Gastrocnemius medialis (tissue), 4 donors: ENCODE measurements at regions not wholly inside any gene's neighbourhood (a gene's known extent, or its start where the extent isn't known, plus 50 kb on each side); places are given as distances from the start of the nearest gene placed in this dataset.

Experiments
- ATAC-seq, 2 donors: fragments of 150-250 bp; one replicate each; pipeline ENCODE4 v1.9.1; 2016
- DNase-seq, 2 donors: peaks; one replicate each; pipeline ENCODE4 v3.0.0-alpha.2; 2019
- H3K27ac ChIP-seq, 4 donors: fragments of 200-600 bp; sonication (generic); 1 replicate in 1 of 4; 2 replicates in 3 of 4; pipeline ENCODE4 v1.5.1; 2016 to 2018; ENCODE audit warnings: mild to moderate bottlenecking in 2 of 4, moderate library complexity in 1 of 4
- H3K27me3 ChIP-seq, 3 donors: fragments of 200-600 bp; sonication (generic) in 2 of 3; 1 replicate in 1 of 3; 2 replicates in 2 of 3; pipeline versions ENCODE4 v1.5.1 to v1.6.0; 2016 to 2019; ENCODE audit warnings: mild to moderate bottlenecking in 1 of 3, moderate library complexity in 1 of 3
- H3K36me3 ChIP-seq, 2 donors: fragments of 200-600 bp; sonication (generic) in 1 of 2; one replicate each; pipeline ENCODE4 v1.5.1; 2017 to 2018
- H3K4me1 ChIP-seq, 2 donors: fragments of 200-600 bp; sonication (generic) in 1 of 2; one replicate each; pipeline ENCODE4 v1.5.1; 2016 to 2017; ENCODE audit warnings: mild to moderate bottlenecking in 2 of 2
- H3K4me3 ChIP-seq, 4 donors: fragments of 200-600 bp; sonication (generic) in 3 of 4; 1 replicate in 1 of 4; 2 replicates in 3 of 4; pipeline ENCODE4 v1.5.1; 2016 to 2019; ENCODE audit warnings: mild to moderate bottlenecking in 2 of 4
- H3K9me3 ChIP-seq, 3 donors: fragments of 200-600 bp; sonication (generic) in 2 of 3; 1 replicate in 1 of 3; 2 replicates in 2 of 3; pipeline ENCODE4 v1.5.1; 2016 to 2019
- POLR2A ChIP-seq, 2 donors: fragments of 450-650 bp; IDR thresholded peaks; one replicate each; pipeline ENCODE4 v1.6.1; 2017; ENCODE audit warnings: antibody characterized with exemption in 2 of 2, mild to moderate bottlenecking in 2 of 2, moderate library complexity in 2 of 2
- in situ Hi-C, 4 donors: fragments of 200-750 bp; cut with MboI; loops; one replicate each; pipeline versions ENCODE4 v1.15.0 to v1.8.0; 2017; ENCODE audit warnings: low sequenced_read_pairs in 4 of 4
- intact Hi-C: fragments of 100-400 bp; cut with DNase I; formaldehyde crosslinking; loops from one replicate; pipeline ENCODE4 v1.15.1; 2023; ENCODE audit warnings: low total_unique reads
- TF ChIP-seq, protein P1 (sequence below), 5 experiments: fragments of 450-650 bp in 3 of 5; fragments of 200-600 bp in 2 of 5; sonication (generic) in 2 of 5; IDR thresholded peaks in 4 of 5; conservative IDR thresholded peaks in 1 of 5; 1 replicate in 4 of 5; 2 replicates in 1 of 5; pipeline ENCODE4 v1.5.1; 2016 to 2019; ENCODE audit warnings: antibody characterized with exemption in 5 of 5, mild to moderate bottlenecking in 3 of 5, moderate library complexity in 3 of 5

GRCh38 chr13:68030152-68030809, 800.1 kb upstream of the PCDH9 start:
- Histone ChIP-seq H3K4me1 (no peaks in the 10 kb centered on the region), H3K27ac (no peak overlapping the region), H3K27me3 (no peaks in the 10 kb centered on the region), H3K36me3 (no peaks in the 10 kb centered on the region), H3K9me3 (no peaks in the 10 kb centered on the region), H3K4me3 (no peak overlapping the region)
- intact Hi-C loops (no loop called here), in situ Hi-C loops (no loop called here)
- DNase-seq: no peak
- TF ChIP-seq, protein P1, sequence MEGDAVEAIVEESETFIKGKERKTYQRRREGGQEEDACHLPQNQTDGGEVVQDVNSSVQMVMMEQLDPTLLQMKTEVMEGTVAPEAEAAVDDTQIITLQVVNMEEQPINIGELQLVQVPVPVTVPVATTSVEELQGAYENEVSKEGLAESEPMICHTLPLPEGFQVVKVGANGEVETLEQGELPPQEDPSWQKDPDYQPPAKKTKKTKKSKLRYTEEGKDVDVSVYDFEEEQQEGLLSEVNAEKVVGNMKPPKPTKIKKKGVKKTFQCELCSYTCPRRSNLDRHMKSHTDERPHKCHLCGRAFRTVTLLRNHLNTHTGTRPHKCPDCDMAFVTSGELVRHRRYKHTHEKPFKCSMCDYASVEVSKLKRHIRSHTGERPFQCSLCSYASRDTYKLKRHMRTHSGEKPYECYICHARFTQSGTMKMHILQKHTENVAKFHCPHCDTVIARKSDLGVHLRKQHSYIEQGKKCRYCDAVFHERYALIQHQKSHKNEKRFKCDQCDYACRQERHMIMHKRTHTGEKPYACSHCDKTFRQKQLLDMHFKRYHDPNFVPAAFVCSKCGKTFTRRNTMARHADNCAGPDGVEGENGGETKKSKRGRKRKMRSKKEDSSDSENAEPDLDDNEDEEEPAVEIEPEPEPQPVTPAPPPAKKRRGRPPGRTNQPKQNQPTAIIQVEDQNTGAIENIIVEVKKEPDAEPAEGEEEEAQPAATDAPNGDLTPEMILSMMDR (IDR thresholded peaks at IDR 0.05 in 4 of 5, conservative IDR thresholded peaks at IDR 0.05 in 1 of 5): no peak
- TF ChIP-seq POLR2A (IDR thresholded peaks at IDR 0.05): no peak
- ATAC-seq: no peak

DNA sequence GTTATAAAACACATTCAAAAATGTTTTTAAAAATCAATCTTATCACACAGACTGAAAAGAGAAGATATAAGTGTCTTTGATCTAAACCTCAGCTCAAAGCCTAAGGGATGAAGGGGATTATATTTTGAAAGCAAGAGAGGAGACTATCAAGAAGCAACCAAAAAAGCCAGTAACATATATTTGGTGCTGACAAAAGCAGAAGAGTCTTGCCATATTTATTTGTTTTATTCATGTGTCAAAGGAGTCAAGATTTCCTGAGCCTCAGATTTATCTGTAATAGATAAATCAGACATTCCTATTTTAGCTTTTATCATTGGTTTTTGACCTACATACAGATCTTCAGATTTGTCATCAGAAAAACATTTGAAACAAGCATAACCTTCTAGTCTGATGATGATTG, 798.6 kb upstream of the PCDH9 start:
- H3K4me1 ChIP-seq: no peaks in the 10 kb centered on the region
- no peak overlapping the region for H3K4me3 ChIP-seq
- H3K36me3 ChIP-seq: no peaks in the 10 kb centered on the region
- H3K27ac ChIP-seq: no peak overlapping the region
- no peaks in the 10 kb centered on the region for H3K9me3 ChIP-seq
- in situ Hi-C loops (no loop called here), intact Hi-C loops (no loop called here)
- no peak for TF ChIP-seq POLR2A (IDR thresholded peaks at IDR 0.05)
- TF ChIP-seq, protein P1 (IDR thresholded peaks at IDR 0.05 in 4 of 5, conservative IDR thresholded peaks at IDR 0.05 in 1 of 5): no peak
- H3K27me3 ChIP-seq: no peaks in the 10 kb centered on the region
- DNase-seq: no peak
- no peak for ATAC-seq

DNA sequence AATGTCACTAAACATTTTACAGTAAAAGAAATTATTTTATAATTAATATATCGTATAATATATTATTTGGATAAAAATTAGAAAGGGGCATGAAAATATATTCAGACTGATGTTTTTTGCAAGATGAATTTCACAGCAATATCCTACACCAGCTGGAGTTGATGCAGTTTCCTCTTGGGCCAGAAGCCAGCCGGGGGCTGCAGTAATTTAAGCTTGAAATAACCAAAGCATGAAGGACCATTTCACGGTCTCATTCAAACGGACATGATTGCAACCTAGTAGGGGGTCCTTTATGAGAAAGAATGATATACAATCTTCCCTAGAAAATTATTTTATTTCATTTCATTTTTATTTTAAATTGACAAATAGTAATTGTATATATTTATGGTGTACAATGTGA, 797.2 kb upstream of the PCDH9 start:
- H3K27ac ChIP-seq: no peak overlapping the region
- TF ChIP-seq, protein P1 (IDR thresholded peaks at IDR 0.05 in 4 of 5, conservative IDR thresholded peaks at IDR 0.05 in 1 of 5): no peak
- no peak for TF ChIP-seq POLR2A (IDR thresholded peaks at IDR 0.05)
- no peaks in the 10 kb centered on the region for H3K4me1 ChIP-seq
- no peak overlapping the region for H3K4me3 ChIP-seq
- intact Hi-C loops: no loop called here
- in situ Hi-C loops: no loop called here
- DNase-seq (no peak), ATAC-seq (no peak)
- H3K27me3 ChIP-seq: no peaks in the 10 kb centered on the region
- no peaks in the 10 kb centered on the region for H3K36me3 ChIP-seq
- no peaks in the 10 kb centered on the region for H3K9me3 ChIP-seq

- no peak for DNase-seq
- intact Hi-C loops: no loop called here
- Histone ChIP-seq H3K27ac (no peak overlapping the region), H3K36me3 (no peaks in the 10 kb centered on the region), H3K27me3 (no peaks in the 10 kb centered on the region), H3K9me3 (no peaks in the 10 kb centered on the region), H3K4me1 (no peaks in the 10 kb centered on the region), H3K4me3 (no peak overlapping the region)
- TF ChIP-seq POLR2A (IDR thresholded peaks at IDR 0.05): no peak
- TF ChIP-seq, protein P1 (IDR thresholded peaks at IDR 0.05 in 4 of 5, conservative IDR thresholded peaks at IDR 0.05 in 1 of 5): no peak
- in situ Hi-C loops: no loop called here
- ATAC-seq: no peak
Observed at GRCh38 chr13:68026077-68026476, 795.9 kb upstream of the PCDH9 start.

GRCh38 chr13:68025604-68026003, 795.5 kb upstream of the PCDH9 start:
- Histone ChIP-seq H3K4me3 (no peak overlapping the region), H3K27ac (no peak overlapping the region), H3K4me1 (no peaks in the 10 kb centered on the region), H3K27me3 (no peaks in the 10 kb centered on the region), H3K9me3 (no peaks in the 10 kb centered on the region), H3K36me3 (no peaks in the 10 kb centered on the region)
- ATAC-seq: no peak
- TF ChIP-seq, protein P1 (IDR thresholded peaks at IDR 0.05 in 4 of 5, conservative IDR thresholded peaks at IDR 0.05 in 1 of 5): no peak
- TF ChIP-seq POLR2A (IDR thresholded peaks at IDR 0.05): no peak
- no peak for DNase-seq
- in situ Hi-C loops (no loop called here), intact Hi-C loops (no loop called here)
